HuH-7 (cell line): ENCODE measurements at regions not wholly inside any gene's neighbourhood (a gene's known extent, or its start where the extent isn't known, plus 50 kb on each side); places are given as distances from the start of the nearest gene placed in this dataset.

Source experiments
- DNase-seq: peaks from one replicate; pipeline ENCODE4 v3.0.0; 2011; ENCODE audit warnings: low spot score

DNA sequence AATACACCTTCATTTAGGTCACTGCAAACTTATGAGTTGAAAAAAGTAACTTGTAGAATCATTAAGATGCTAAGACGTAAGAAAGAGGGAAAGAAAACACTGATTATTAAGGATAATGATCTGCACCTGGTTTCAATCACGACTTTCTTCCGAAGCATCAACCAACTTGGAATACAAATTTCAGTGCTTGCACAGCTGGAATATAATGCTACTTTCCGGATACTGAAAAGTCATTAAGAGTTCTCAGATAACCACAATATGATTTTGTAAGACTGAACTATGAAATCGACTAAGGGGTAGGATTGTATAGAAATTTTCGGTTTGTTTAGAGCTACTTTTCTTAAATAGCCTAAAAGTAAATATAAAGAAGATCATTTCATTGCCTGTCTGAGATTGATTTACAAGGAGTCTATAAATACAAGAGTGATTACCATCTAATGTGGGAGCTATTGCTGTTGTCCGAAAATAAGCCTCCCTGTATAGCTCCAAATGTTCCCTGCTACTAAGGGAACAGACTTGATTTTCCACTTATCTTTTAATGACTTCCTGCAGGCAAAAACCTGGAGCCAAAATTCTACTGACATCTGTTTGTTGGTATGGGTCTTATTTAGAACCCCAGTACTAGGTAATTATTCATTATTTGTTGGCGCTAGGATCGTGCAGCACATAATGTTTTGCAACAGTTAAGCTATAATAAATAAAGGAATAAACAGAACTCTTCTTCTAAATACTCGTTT is 673.3 kb downstream of the KCNT2 start:
- no peak for DNase-seq

DNA sequence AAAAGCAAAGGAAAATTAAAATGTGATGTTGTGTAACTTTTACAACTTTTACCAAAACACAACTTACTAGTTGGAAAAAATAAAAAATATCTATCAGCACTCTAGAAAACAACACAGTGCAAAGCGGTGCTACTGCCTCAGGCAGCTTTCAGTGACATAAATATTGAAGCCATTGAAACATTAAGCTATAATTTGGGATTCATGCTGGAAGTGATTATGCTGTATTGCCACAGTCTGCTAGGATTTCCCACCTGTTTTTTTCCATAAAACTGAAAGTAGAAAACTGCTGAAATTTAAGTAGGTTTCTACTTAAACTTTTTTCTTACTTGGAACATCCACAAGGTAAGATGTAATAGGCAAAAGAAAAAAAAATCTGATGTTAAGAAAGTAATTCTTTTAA is 674.4 kb downstream of the KCNT2 start:
- no peak for DNase-seq

DNA sequence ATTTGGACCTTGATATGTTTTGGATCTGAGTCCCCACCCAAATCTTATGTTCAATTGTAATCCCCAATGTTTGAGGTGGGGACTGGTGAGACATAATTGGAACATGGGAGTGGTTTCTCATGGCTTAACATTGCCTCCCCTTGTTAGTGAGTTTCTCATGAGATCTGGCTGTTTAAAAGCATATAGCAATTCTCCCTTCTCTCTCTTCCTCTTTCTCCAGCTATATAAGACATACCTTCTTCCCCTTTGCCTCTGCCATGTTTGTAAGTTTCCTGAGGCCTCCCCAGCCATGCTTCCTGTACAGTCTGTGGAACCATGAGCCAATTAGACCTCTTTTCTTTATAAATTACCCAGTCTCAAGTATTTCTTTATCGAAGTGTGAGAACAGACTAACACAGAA is 692.4 kb downstream of the KCNT2 start:
- no peak for DNase-seq

DNA sequence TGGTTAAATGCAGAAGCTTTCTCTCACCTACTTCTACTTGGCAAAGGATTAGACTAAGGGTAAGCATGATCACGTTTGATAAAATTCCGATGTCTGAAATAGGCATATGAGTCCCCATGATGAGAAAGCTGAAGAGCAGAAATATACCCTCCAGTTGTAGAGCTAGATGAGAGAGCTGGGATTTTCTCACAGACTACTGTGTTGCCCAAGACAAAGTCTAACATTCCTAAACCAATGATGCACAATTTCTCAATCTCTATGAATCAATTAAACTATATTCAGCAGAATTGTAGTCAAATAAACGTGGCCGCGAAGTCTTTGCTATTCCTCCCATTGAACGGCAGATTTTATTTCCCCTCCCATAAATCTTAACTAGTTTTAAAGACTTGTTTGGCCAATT is 699.2 kb downstream of the KCNT2 start:
- no peak for DNase-seq

DNA sequence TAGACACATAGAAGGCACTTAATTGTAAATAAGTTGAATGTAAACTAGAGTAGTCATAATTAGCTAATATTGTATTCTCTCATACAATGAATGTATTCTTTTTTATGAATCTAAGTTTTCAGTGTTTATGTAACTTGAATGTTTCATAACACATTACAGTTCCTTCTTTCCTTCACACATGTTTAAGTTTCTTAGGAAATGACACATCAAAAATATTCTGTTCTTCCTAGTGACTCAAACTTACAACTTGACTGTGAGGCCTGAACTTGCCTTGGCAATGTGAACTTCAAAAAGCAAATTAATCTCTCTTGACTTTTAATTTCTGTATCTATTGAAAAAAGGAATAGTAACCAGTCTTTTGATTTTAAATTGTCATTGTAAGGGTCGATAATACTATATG is 700.1 kb downstream of the KCNT2 start:
- DNase-seq = no peak

DNA sequence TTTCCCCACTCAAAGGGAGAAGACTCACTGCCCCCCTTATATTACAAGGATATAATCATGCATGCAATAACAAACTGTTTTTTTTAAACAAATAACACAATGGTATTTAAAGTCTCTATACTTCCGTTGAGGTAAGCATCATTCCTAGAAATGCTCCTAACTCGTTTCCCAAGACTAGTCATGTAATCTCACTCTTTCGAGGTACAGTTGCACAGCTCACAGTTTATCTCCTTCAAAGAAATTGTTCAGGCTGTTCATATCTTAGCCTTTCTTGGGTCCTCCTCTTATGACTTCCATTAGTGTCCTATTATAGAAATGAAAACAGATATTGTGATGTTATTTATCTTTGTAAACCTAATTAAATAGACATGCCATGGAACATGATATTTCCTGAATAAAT is 705.0 kb downstream of the KCNT2 start:
- no peak for DNase-seq

DNA sequence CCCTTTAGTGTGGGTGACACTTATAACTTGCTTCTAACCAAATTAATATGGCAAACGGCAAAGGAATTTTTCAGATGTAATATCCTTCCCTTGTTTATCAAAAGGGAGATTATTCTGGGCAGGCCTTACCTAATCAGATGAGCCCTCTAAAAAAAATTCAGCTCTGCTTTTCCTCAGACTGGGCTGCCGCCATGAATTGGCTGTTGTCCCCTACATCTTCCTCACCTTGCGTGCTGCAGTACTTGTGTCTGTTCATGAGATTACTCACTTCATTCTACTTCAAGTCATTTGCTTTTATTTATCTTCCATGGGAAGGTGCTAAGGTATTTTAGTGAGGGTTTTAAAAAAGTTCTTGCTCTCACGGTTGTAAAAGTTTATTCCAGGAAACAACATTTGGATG is 705.5 kb downstream of the KCNT2 start:
- DNase-seq = no peak

DNA sequence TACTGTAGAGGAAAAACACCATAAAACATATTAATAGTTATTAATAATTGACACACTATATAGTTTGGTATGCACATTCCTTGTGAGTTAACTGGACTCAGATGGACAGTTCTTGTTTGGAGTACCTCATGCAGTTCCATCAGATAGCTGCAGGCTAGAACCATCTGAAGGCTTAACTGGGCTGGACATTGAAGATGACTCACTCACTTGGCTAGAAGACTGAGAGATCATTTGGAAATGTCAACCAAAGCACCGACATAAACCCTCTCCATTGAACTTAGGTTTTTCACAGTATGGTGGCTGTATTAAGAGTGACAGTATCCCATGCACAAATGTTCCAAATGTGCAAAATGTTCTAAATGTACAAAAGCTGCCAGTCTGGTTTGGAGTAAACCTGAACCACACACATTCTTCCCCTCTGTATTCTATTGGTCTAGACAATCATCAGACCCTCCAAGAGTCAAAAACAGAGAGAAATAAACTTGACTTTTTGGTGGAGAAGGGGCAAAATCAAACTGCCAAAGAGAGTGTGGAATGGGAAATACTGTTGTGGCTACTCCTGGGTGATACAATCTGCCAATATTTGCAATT is 708.4 kb downstream of the KCNT2 start:
- DNase-seq = no peak

DNA sequence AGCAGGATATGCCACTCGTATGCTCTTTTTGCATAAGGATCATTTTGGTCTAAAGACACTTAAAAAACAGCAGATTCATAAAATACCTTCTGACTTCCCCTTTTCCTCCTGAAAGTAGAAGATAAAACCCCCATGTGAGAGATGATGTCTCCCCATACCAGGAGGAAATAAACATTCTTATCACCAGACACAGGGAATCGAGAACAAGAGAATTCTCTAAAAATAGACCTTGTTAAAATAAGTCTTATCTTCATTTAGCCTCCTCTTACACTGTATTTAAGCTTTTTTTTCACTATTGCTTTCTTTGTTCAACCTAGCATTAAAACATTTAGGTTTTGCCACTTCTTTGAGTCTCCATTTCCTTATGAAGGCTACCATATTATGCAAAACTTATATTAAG is 709.3 kb downstream of the KCNT2 start:
- no peak for DNase-seq

DNA sequence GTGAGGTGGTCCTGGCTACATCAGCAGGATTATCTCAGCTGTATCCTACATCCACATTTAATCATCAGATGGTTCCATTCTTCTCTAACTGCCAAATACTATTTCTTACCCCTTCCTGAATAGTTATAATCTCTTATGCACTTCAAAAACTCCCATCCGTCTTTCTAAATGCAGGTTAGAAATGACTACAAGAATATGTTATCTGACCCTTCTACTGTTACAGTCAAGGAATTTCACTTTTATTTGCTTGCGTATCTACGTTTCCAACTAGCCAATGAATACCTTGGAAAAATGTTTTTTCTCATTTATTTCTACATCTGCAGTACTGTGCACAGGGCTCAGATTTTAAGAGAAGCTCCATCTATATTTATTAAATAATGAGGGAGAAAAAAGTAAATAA is 709.9 kb downstream of the KCNT2 start:
- no peak for DNase-seq

DNA sequence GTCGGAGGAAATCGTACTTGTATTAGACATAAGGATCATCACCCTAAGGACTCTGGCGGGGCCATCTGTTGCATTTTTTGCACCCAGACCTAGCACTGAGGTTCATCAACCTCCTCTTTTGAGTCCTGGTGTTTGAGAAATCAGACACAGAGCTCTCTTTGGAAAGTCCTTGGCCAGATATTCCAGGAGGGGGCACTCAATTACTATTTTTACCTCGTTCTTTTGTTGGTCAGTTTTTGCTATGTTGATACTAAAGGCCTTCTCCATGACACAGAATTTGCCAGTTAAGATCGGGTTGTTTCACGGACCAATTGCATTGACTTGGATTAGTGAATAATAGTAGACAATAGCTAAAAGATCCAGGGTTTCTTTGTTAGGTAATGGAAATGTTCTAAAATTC is 711.2 kb downstream of the KCNT2 start:
- DNase-seq = no peak

DNA sequence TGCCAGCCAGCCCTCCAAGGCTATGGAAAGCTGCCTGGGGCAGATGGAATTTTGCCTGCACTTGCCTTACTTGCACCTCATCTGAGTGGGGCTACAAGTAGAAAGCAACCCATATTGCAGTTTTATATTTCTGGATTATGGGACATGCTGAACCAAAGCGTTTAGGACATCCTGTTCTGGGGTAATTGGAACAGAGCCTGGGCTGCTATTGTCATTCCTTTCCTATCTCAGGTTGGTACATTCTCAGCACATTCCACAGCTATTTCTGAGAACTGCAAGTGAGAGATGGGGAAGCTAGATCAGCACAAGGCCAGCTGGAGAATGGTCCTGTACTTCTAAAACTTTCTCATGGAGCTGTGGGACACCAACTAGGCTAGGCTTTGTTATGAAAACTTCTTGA is 713.8 kb downstream of the KCNT2 start:
- DNase-seq = no peak

DNA sequence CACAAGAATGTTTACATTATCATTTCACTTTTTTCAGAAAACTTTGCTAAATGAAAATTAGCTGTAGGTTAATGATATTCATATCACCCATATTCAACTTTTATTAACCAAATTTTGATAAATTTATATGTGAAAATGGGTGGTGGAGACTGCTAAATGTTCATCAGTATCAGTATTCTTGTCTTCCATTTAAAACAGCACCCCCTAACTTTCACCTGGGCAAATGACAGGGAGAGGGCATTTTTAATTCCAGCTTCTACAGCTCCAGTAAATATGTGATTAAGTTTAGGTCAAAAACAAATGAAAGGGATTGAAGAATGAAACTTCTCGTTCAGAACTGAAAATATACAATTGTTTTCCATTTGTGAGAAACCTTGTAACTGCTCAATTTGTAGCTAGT is 722.2 kb downstream of the KCNT2 start:
- DNase-seq = no peak

DNA sequence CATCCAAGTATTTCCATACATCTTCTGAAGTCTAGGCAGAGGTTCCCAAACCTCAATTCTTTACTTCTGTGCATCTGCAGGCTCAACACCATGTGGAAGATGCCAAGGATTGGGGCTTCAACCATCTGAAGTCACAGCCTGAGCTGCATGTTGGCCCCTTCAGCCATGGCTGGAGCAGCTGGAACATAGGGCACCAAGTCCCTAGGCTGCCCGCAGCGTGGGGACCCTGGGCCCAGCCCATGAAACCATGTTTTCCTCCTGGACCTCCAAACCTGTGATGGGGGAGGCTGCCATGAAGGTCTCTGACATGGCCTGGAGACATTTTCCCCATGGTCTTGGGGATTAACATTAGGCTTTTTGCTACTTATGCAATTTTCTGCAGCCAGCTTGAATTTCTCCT is 729.8 kb downstream of the KCNT2 start:
- DNase-seq = no peak

DNA sequence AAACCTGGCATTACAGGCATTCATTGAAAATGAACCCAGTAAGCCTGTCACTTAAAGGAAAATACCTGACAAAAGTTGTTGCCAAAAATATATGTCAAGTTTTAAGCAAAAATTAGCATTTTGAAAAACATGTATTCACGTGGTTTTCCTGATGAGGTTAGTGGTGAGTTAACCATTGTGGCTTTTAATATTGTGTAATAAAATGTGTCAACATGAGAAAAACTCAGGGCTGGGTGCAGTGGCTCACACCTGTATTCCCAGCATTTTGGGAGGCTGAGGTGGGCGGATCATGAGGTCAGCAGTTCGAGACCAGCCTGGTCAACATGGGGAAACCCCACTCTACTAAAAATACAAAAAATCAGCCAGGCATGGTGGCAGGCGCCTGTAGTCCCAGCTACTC is 731.4 kb downstream of the KCNT2 start:
- no peak for DNase-seq

DNA sequence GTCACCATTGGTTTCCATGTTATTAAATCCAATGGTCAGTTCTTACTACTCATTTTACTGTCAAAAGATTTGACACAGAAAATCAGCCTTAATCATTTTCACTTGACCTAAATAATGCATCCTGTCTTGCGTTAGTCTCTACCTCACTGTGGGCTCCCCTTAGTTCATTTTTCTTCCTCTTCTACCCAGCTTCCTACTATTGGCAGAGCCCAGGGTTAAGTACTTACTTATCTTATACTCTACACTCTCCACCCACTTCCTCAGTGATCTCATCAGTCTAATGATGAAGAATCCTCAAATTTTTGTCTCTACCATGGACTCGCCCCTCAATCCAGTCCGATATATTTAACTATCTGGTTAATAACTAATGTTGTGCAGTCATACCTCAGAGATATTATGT is 735.9 kb downstream of the KCNT2 start:
- no peak for DNase-seq

DNA sequence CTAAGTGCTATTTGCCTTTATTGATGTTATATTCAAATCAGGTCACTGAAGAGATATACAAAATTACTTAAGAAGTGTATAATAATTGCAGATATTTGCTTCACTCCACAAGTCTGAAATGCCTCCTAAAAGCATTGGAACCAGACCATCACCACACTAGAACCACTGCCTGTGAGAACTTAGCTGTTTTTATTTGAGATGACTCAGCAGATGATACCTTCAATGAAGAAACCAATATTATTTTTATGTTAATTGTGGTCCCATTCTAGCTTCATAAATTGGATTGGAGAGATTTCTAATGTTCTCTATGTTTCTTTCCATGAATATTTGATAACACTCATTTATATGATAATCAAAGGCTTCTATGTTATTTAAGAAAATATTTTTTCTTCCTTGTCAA is 740.6 kb downstream of the KCNT2 start:
- DNase-seq = no peak

DNA sequence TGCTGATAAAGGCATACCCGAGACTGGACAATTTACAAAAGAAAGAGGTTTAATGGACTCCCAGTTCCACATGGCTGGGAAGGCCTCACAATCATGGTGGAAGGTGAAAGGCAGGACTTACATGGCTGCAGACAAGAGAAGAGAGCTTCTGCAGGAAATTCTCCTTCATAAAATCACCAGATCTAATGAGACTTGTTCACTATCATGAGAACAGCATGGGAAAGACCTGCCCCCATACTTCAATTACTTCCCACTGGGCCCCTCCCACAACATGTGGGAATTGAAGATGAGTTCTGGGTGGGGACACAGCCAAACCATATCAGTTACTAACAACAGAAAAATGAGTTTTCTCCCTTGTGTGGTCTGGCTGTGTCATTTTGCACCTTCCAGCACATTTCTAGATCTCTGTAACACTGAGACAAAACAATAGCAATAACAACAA is 741.4 kb downstream of the KCNT2 start:
- DNase-seq = no peak

DNA sequence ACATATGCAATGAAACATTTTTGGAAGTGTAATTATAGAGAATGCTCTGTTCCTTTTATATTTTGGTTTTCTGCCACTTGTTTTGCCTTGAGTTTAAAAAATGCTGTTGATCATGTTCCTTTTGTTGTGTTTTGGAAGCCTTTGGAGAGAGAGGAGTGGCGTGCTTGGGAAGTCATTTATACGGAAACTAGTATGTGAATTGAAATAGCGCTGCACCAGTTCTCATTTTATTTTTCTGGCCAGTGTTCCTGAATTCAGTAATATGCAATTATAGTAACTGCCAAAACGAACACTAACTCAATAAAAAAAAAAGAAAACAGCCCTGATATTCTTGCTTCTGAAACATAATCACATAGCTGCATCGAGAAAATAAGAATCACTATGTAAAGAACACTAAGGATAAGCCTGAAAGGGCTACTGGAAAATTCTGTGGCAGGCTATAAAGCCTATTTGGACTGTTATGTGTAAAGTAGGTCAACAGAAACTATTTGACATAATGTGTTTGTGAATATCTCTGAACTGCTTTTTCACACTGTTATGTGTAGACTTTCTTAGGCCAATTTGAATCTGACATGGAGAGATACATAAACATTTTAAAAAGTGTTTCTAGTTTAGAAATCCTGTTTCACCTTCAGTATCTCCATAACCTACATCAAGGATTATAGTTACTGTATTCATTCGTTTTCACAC is 742.0 kb downstream of the KCNT2 start:
- no peak for DNase-seq

DNA sequence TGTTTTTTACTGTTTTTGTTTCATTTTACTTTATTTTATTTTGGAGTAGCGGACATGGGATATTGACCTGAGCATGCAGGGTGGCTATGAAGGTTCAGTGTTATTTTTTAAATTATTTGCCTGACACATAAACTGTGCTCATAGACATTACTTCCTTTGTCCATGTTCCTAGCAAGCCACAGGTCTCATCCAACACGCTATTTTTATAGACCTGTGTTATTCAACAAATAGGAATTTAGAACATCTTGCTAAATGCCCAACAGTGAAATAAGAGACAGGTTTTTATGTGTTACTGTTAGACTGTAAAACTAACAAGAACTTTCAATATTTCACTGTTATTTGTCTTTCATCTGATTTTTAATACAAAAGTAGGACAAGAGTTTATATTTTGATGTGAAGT is 756.4 kb downstream of the KCNT2 start:
- DNase-seq = no peak

DNA sequence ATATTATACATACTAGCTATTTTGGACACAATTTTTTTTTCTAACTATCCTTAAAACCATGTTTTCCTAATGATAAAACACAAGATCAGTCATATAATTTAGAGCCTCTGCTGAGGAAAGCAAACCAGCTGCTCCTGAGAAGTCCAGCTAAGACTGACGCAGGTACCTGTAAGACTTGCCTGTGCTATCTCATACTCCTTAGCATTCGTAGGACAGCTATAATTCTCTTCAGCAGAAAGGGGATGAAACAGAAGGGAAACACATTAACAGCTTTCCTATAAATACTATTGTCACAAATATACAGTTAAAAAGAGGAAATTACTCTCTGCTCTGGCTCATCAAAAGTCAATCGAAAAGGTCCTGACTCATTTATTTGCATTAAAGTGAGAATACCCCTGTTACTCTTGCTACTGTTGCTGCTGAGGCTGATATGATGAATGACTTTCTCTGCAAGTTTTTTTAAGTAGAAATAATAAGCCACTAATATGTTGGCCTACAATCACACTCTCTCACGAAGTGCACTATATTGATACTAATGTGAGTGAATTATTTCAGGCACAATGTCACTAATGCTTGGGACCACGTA is 757.1 kb downstream of the KCNT2 start:
- DNase-seq = no peak

DNA sequence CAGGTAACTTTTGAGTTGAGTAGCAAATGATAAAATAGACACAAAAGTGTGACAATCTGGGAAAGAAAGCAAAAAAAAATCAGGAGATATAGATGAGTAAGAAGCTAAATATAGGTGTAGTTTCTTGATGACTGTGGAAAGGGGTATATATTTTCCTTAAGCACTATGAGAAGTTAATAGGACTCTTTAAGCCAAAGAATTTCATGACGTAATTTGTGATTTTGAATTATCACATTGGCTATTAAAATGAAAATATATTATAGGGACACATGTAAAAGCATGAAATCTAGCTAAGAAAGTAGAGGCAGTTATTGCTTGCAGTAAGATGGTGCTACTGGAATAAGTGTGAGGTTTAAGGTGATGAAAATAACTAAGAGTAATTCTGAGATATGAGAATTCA is 759.1 kb downstream of the KCNT2 start:
- no peak for DNase-seq
